HT1080 (cell line): ENCODE measurements at regions not wholly inside any gene's neighbourhood (a gene's known extent, or its start where the extent isn't known, plus 50 kb on each side); places are given as distances from the start of the nearest gene placed in this dataset.
A peak's percentile ranks its signal among the peaks of the same experiment; 100 is the strongest.

Experiments
- DNase-seq: peaks from one replicate; pipeline ENCODE4 v3.0.0-alpha.2; 2015; ENCODE audit warnings: low read depth

GRCh38 chr14:26849514-26849913 is 251.7 kb upstream of the NOVA1 start:
- no peak for DNase-seq

- no peak for DNase-seq
These were observed 254.0 kb upstream of the NOVA1 start for GRCh38 chr14:26851793-26852192.

GRCh38 chr14:26855077-26855753 is 257.4 kb upstream of the NOVA1 start:
- no peak for DNase-seq

GRCh38 chr14:26856876-26857518 is 259.2 kb upstream of the NOVA1 start:
- DNase-seq = no peak

GRCh38 chr14:26859483-26859882 is 261.6 kb upstream of the NOVA1 start:
- no peak for DNase-seq

- DNase-seq = no peak
These were observed 262.3 kb upstream of the NOVA1 start for GRCh38 chr14:26860111-26860510.

- peak; percentile 63 for DNase-seq
These were observed 265.9 kb upstream of the NOVA1 start for GRCh38 chr14:26863736-26864135.

GRCh38 chr14:26866721-26867120 is 268.9 kb upstream of the NOVA1 start:
- DNase-seq = no peak

GRCh38 chr14:26867171-26867757 is 269.4 kb upstream of the NOVA1 start:
- DNase-seq = no peak

- DNase-seq = no peak
These were observed 272.3 kb upstream of the NOVA1 start for GRCh38 chr14:26870096-26870495.

- DNase-seq = no peak
These were observed 273.1 kb upstream of the NOVA1 start for GRCh38 chr14:26870722-26871617.

GRCh38 chr14:26872515-26873361 is 274.9 kb upstream of the NOVA1 start:
- no peak for DNase-seq

GRCh38 chr14:26873362-26873960 is 275.6 kb upstream of the NOVA1 start:
- no peak for DNase-seq

- no peak for DNase-seq
These were observed 290.0 kb upstream of the NOVA1 start for GRCh38 chr14:26887847-26888246.

GRCh38 chr14:26888592-26888991 is 290.8 kb upstream of the NOVA1 start:
- no peak for DNase-seq

- no peak for DNase-seq
These were observed 298.6 kb upstream of the NOVA1 start for GRCh38 chr14:26896447-26896846.

- no peak for DNase-seq
These were observed 299.4 kb upstream of the NOVA1 start for GRCh38 chr14:26897196-26897595.

- no peak for DNase-seq
These were observed 307.4 kb upstream of the NOVA1 start for GRCh38 chr14:26905229-26905628.

GRCh38 chr14:26913786-26914185 is 316.0 kb upstream of the NOVA1 start:
- DNase-seq = no peak

GRCh38 chr14:26917086-26917485 is 319.3 kb upstream of the NOVA1 start:
- no peak for DNase-seq
